ENCODE measurements at regions not wholly inside any gene's neighbourhood (a gene's known extent, or its start where the extent isn't known, plus 50 kb on each side); places are given as distances from the start of the nearest gene placed in this dataset.

DNA sequence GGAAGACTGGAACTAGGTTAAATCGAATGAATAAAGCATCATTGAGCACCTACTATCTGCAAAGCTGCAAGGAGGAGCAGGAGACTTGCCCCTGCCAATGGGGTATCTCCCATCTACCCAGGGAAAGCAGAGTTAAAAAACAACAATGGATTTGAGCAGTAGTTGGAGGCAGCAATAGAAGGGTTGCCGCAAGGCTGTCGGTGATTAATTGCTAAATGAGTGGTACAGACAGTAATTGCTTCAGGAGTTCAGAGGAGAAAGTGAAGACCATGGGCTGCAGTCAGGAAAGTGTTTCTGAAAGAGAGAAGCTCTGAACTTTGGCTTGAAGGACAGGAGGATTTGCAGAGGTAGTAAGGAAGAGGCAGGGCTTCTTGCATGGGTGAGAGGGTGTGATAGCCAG lies 152.9 kb downstream of the ACTL8 start:
- TF ChIP-seq, protein P1, sequence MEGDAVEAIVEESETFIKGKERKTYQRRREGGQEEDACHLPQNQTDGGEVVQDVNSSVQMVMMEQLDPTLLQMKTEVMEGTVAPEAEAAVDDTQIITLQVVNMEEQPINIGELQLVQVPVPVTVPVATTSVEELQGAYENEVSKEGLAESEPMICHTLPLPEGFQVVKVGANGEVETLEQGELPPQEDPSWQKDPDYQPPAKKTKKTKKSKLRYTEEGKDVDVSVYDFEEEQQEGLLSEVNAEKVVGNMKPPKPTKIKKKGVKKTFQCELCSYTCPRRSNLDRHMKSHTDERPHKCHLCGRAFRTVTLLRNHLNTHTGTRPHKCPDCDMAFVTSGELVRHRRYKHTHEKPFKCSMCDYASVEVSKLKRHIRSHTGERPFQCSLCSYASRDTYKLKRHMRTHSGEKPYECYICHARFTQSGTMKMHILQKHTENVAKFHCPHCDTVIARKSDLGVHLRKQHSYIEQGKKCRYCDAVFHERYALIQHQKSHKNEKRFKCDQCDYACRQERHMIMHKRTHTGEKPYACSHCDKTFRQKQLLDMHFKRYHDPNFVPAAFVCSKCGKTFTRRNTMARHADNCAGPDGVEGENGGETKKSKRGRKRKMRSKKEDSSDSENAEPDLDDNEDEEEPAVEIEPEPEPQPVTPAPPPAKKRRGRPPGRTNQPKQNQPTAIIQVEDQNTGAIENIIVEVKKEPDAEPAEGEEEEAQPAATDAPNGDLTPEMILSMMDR (IDR thresholded peaks at IDR 0.05): no peak
- TF ChIP-seq POLR2AphosphoS5 (IDR thresholded peaks at IDR 0.05) (no peak), POLR2A (IDR thresholded peaks at IDR 0.05) (no peak)

Measured in breast epithelium (tissue), 3 donors.